ENCODE measurements at regions not wholly inside any gene's neighbourhood (a gene's known extent, or its start where the extent isn't known, plus 50 kb on each side); places are given as distances from the start of the nearest gene placed in this dataset.

GRCh38 chr1:101086783-101087182, 61.2 kb upstream of the DPH5 start:
- no peak for DNase-seq (ENCODE audit: low spot score)

GRCh38 chr1:101081496-101082488, 56.2 kb upstream of the DPH5 start:
- peak; percentile 11 for DNase-seq (ENCODE audit: low spot score)

GRCh38 chr1:101080859-101081258, 55.3 kb upstream of the DPH5 start:
- DNase-seq (ENCODE audit: low spot score), result no peak

GRCh38 chr1:101079341-101079740, 53.8 kb upstream of the DPH5 start:
- DNase-seq (ENCODE audit: low spot score), result no peak

- no peak for DNase-seq (ENCODE audit: low spot score)
Measured at GRCh38 chr1:101077849-101078248, 52.3 kb upstream of the DPH5 start.

DNA sequence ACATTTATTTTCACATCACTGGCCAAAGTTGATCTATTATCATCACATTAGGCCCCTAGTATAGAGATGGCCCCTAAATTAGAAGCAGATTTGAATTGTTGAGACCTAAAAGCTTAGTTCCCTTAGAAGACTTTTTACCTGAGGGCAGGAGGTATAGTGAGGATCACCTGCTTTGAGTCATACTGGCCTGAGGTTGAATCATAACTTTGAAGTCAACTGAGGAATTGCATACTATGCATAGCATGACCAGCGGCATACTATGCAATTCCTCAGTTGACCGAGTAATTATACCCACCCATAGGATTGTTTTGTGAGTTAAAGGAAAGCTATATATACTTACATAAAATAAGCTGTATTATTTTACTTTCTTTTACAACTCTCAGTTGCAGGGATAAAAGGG, 50.3 kb upstream of the DPH5 start:
- no peak for DNase-seq (ENCODE audit: low spot score)

Measured in cerebellar cortex (tissue), 1 donor.